DND-41 (cell line): ENCODE measurements at regions not wholly inside any gene's neighbourhood (a gene's known extent, or its start where the extent isn't known, plus 50 kb on each side); places are given as distances from the start of the nearest gene placed in this dataset.

Source experiments
- ATAC-seq: fragments of 200-7000 bp; cut with Tn5 transposase; 3 replicates; pipeline ENCODE4 v1.9.1; 2021; ENCODE audit warnings: low read depth; ENCODE audit not compliant: insufficient read depth
- DNase-seq: peaks from one replicate; pipeline ENCODE4 v3.0.0-alpha.2; 2020
- H2AFZ ChIP-seq: 2 replicates; pipeline ENCODE4 v1.6.0; 2012; ENCODE audit warnings: low read depth, low read length
- H3K27ac ChIP-seq: 2 replicates; pipeline ENCODE4 v1.5.1; 2012; ENCODE audit warnings: low read length, inconsistent platforms
- H3K27me3 ChIP-seq: fragments of 200-600 bp; sonication (generic); 2 replicates; pipeline ENCODE4 v1.6.0; 2012; ENCODE audit warnings: low read length, mild to moderate bottlenecking, inconsistent platforms; ENCODE audit not compliant: insufficient read depth, poor library complexity
- H3K36me3 ChIP-seq: 2 replicates; pipeline ENCODE4 v1.5.1; 2012; ENCODE audit warnings: low read length, inconsistent platforms; ENCODE audit not compliant: insufficient read depth
- H3K4me1 ChIP-seq: 2 replicates; pipeline ENCODE4 v1.5.1; 2012; ENCODE audit warnings: mild to moderate bottlenecking, low read length; ENCODE audit not compliant: insufficient read depth
- H3K4me2 ChIP-seq: 2 replicates; pipeline ENCODE4 v1.6.0; 2012; ENCODE audit warnings: mild to moderate bottlenecking, moderate library complexity, low read length, inconsistent platforms; ENCODE audit not compliant: insufficient read depth
- H3K4me3 ChIP-seq, 2 experiments: fragments of 200-600 bp in 1 of 2; shearing (Covaris generic) in 1 of 2; 2 replicates each; pipeline ENCODE4 v1.5.1; 2012 to 2016; ENCODE audit warnings: inconsistent platforms in 2 of 2, low read length in 2 of 2, mild to moderate bottlenecking in 2 of 2, low read depth in 1 of 2, moderate library complexity in 1 of 2
- H3K79me2 ChIP-seq: 2 replicates; pipeline ENCODE4 v1.6.0; 2012; ENCODE audit warnings: low read length, inconsistent platforms; ENCODE audit not compliant: insufficient read depth
- H3K9ac ChIP-seq: 2 replicates; pipeline ENCODE4 v1.6.0; 2012; ENCODE audit warnings: low read depth, mild to moderate bottlenecking, inconsistent platforms, low read length, moderate library complexity
- H3K9me3 ChIP-seq: 2 replicates; pipeline ENCODE4 v1.5.1; 2012; ENCODE audit warnings: low read length, moderate library complexity, mild to moderate bottlenecking, inconsistent platforms; ENCODE audit not compliant: insufficient read depth, severe bottlenecking
- H4K20me1 ChIP-seq: 2 replicates; pipeline ENCODE4 v1.6.0; 2012; ENCODE audit warnings: low read length; ENCODE audit not compliant: insufficient read depth
- CTCF ChIP-seq: IDR thresholded peaks from 2 replicates; pipeline ENCODE4 v1.5.1; 2012; ENCODE audit warnings: borderline replicate concordance, low read length, moderate library complexity, mild to moderate bottlenecking; ENCODE audit not compliant: poor library complexity, severe bottlenecking; ENCODE audit errors: extremely low read depth
- EZH2 ChIP-seq: IDR thresholded peaks from 3 replicates; pipeline ENCODE4 v1.6.1; 2012; ENCODE audit warnings: borderline replicate concordance, low read depth, mild to moderate bottlenecking, moderate library complexity, low read length, inconsistent platforms; ENCODE audit not compliant: severe bottlenecking

DNA sequence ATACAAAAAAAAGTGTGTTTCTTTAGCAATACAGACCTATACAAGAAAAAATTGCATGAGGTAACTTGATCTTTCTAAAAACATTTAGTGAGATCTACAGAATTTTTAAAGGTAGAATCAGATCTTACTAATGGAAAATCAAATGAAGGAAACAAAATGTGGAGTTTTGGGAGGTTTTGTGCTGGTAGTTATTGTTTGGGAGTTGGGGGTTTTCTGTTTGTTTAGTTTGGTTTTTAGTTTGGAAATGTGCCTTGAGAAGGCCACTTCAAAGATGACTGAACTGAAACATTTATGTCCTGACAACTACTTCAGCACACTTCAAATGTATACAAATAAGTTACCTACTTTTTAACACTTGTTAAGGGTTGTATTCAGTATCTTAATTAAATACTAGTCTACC is 280.1 kb downstream of the NR2F1-AS1 start:
- Histone ChIP-seq H3K36me3 (no peaks in the 10 kb centered on the region), H3K9me3 (no peaks in the 10 kb centered on the region), H2AFZ (no peak overlapping the region), H3K27ac (no peak overlapping the region), H3K4me1 (no peaks in the 10 kb centered on the region), H3K79me2 (no peaks in the 10 kb centered on the region), H3K4me2 (no peak overlapping the region), H4K20me1 (no peaks in the 10 kb centered on the region), H3K9ac (no peak overlapping the region), H3K4me3 (no peak overlapping the region), H3K27me3 (no peaks in the 10 kb centered on the region)
- ATAC-seq, result no peak
- TF ChIP-seq EZH2, result no peak
- no peak for TF ChIP-seq CTCF
- no peak for DNase-seq

GRCh38 chr5:93300309-93300923 is 280.6 kb downstream of the NR2F1-AS1 start:
- DNase-seq (no peak), ATAC-seq (no peak)
- H3K27me3 ChIP-seq, result no peaks in the 10 kb centered on the region
- no peak overlapping the region for H3K9ac ChIP-seq
- no peaks in the 10 kb centered on the region for H3K79me2 ChIP-seq
- H2AFZ ChIP-seq, result no peak overlapping the region
- H4K20me1 ChIP-seq, result no peaks in the 10 kb centered on the region
- H3K4me2 ChIP-seq, result no peak overlapping the region
- no peaks in the 10 kb centered on the region for H3K36me3 ChIP-seq
- H3K27ac ChIP-seq, result no peak overlapping the region
- no peak for TF ChIP-seq CTCF
- TF ChIP-seq EZH2, result no peak
- no peaks in the 10 kb centered on the region for H3K9me3 ChIP-seq
- no peak overlapping the region for H3K4me3 ChIP-seq
- no peaks in the 10 kb centered on the region for H3K4me1 ChIP-seq

GRCh38 chr5:93299681-93300308 is 281.2 kb downstream of the NR2F1-AS1 start:
- Histone ChIP-seq H3K4me3 (no peak overlapping the region), H3K9ac (no peak overlapping the region), H3K36me3 (no peaks in the 10 kb centered on the region), H3K4me2 (no peak overlapping the region), H3K9me3 (no peaks in the 10 kb centered on the region), H3K27me3 (no peaks in the 10 kb centered on the region), H3K79me2 (no peaks in the 10 kb centered on the region), H2AFZ (no peak overlapping the region), H3K27ac (no peak overlapping the region), H3K4me1 (no peaks in the 10 kb centered on the region), H4K20me1 (no peaks in the 10 kb centered on the region)
- TF ChIP-seq EZH2 (no peak), CTCF (no peak)
- ATAC-seq (no peak), DNase-seq (no peak)
